Transverse colon (tissue), 4 donors: ENCODE measurements at regions not wholly inside any gene's neighbourhood (a gene's known extent, or its start where the extent isn't known, plus 50 kb on each side); places are given as distances from the start of the nearest gene placed in this dataset.

Source experiments
- DNase-seq: peaks from one replicate; pipeline ENCODE4 v3.0.0-alpha.2; 2019
- H3K27ac ChIP-seq, 4 donors: fragments of 200-600 bp; sonication (generic); 2 replicates each; pipeline ENCODE4 v1.5.1; 2016 to 2018; ENCODE audit warnings: inconsistent platforms in 4 of 4
- H3K27me3 ChIP-seq: fragments of 200-600 bp; sonication (generic); 2 replicates; pipeline ENCODE4 v1.5.1; 2017; ENCODE audit warnings: inconsistent platforms
- H3K36me3 ChIP-seq, 4 donors: fragments of 200-600 bp; sonication (generic); 2 replicates each; pipeline ENCODE4 v1.5.1; 2017 to 2019; ENCODE audit warnings: inconsistent platforms in 4 of 4
- H3K4me1 ChIP-seq, 4 donors: fragments of 200-600 bp; sonication (generic); 2 replicates each; pipeline ENCODE4 v1.5.1; 2017 to 2020; ENCODE audit warnings: inconsistent platforms in 4 of 4
- H3K4me3 ChIP-seq, 4 donors: fragments of 200-600 bp; sonication (generic); 1 replicate in 1 of 4; 2 replicates in 3 of 4; pipeline versions ENCODE4 v1.5.1 to v1.6.1; 2017 to 2019; ENCODE audit warnings: inconsistent platforms in 4 of 4
- H3K9me3 ChIP-seq, 2 donors: fragments of 200-600 bp; sonication (generic); 2 replicates each; pipeline ENCODE4 v1.5.1; 2017 to 2019; ENCODE audit warnings: inconsistent platforms in 2 of 2
- EP300 ChIP-seq: sonication (generic); formaldehyde crosslinking; IDR thresholded peaks from one replicate; pipeline ENCODE4 v1.6.1; 2017; ENCODE audit warnings: antibody characterized with exemption, low read depth
- POLR2A ChIP-seq: fragments of 450-650 bp; IDR thresholded peaks from one replicate; pipeline ENCODE4 v1.6.1; 2016; ENCODE audit warnings: antibody characterized with exemption, mild to moderate bottlenecking, moderate library complexity
- POLR2AphosphoS5 ChIP-seq, 3 donors: sonication (generic); formaldehyde crosslinking; IDR thresholded peaks; one replicate each; pipeline ENCODE4 v1.6.1; 2016; ENCODE audit warnings: antibody characterized with exemption in 3 of 3
- WGBS, 2 donors: methylation state at CpG; one replicate each; pipeline ENCODE4 v1.1.5; 2018; ENCODE audit warnings: low coverage in 1 of 2; 5-methylcytosine and 5-hydroxymethylcytosine counted together
- in situ Hi-C, 4 donors: fragments of 200-750 bp; cut with MboI; loops; one replicate each; pipeline versions ENCODE4 v1.15.0 to v1.15.1; 2017; ENCODE audit warnings: low sequenced_read_pairs in 3 of 4, low pct_ligation_motif_present in 1 of 4, low pct_unique_long_range_greater_than_20kb in 1 of 4
- intact Hi-C: fragments of 100-400 bp; cut with DNase I; formaldehyde crosslinking; loops from one replicate; pipeline ENCODE4 v1.15.1; 2023; ENCODE audit warnings: low total_unique reads
- TF ChIP-seq, protein P1 (sequence below), 5 experiments: fragments of 200-600 bp in 3 of 5; fragments of 450-650 bp in 2 of 5; sonication (generic) in 3 of 5; IDR thresholded peaks; 1 replicate in 2 of 5; 2 replicates in 3 of 5; pipeline ENCODE4 v1.5.1; 2016 to 2017; ENCODE audit warnings: antibody characterized with exemption in 5 of 5, inconsistent platforms in 3 of 5, mild to moderate bottlenecking in 2 of 5, moderate library complexity in 1 of 5

DNA sequence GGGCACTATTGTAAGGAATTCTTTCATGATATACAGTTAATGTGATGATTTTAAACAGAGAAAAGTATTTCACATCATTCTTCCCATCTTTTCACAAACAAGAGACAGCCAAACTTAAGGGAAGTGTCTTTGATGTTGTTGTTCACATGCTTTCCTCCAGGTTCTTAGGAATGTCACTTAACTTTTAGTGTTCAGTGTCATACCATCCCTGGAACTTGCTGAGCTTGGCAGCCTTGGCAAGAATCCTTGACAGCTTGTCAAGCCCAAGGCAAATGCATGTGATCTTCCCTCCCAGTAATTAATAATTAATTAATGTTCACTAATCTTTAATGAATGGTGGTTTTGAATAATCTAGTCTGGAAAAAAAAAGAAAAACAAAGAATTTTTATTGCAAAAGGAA is 727.9 kb upstream of the PRR20A start:
- in situ Hi-C loops: no loop called here

DNA sequence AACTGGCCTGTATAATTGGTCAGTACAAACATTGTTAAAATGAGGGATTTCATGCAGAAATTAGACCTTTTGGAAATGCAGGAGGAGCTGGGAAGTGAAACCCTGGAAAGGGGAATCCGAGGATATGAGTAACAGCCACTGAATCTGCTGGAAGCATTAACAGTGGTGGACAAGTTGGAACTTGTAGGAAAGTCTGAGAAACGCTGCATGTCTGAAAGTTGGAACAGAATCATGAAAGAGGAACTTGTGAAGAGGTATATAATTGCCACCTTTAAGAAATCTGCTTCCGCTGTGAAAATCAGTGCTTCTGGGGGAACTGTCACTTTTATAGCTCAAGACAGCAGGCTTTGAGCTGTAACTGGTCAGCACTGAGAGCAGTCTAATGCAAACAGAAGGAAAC is 716.5 kb upstream of the PRR20A start:
- TF ChIP-seq EP300 (no peak), POLR2A (no peak), POLR2AphosphoS5 (IDR thresholded peaks at IDR 0.05) (no peak)
- TF ChIP-seq, protein P1, sequence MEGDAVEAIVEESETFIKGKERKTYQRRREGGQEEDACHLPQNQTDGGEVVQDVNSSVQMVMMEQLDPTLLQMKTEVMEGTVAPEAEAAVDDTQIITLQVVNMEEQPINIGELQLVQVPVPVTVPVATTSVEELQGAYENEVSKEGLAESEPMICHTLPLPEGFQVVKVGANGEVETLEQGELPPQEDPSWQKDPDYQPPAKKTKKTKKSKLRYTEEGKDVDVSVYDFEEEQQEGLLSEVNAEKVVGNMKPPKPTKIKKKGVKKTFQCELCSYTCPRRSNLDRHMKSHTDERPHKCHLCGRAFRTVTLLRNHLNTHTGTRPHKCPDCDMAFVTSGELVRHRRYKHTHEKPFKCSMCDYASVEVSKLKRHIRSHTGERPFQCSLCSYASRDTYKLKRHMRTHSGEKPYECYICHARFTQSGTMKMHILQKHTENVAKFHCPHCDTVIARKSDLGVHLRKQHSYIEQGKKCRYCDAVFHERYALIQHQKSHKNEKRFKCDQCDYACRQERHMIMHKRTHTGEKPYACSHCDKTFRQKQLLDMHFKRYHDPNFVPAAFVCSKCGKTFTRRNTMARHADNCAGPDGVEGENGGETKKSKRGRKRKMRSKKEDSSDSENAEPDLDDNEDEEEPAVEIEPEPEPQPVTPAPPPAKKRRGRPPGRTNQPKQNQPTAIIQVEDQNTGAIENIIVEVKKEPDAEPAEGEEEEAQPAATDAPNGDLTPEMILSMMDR (IDR thresholded peaks at IDR 0.05): no peak
- Histone ChIP-seq H3K4me3 (no peak overlapping the region), H3K27me3 (no peaks in the 10 kb centered on the region), H3K9me3 (peaks cover 0 to 3% of the 10 kb centered on the region in 2 donors), H3K4me1 (no peaks in the 10 kb centered on the region), H3K27ac (no peak overlapping the region), H3K36me3 (no peaks in the 10 kb centered on the region)
- DNase-seq: no peak
- intact Hi-C loops (no loop called here), in situ Hi-C loops (no loop called here)
- WGBS, 2 donors: 51 to 73% methylated on average over 3 of the region's 3 CpGs

More for the DNA sequence above, 727.9 kb upstream of the PRR20A start:
- Histone ChIP-seq H3K27ac (no peak overlapping the region), H3K4me1 (no peaks in the 10 kb centered on the region), H3K4me3 (no peak overlapping the region), H3K36me3 (no peaks in the 10 kb centered on the region), H3K9me3 (no peaks in the 10 kb centered on the region), H3K27me3 (no peaks in the 10 kb centered on the region)
- TF ChIP-seq POLR2A: no peak
- TF ChIP-seq EP300: no peak
- TF ChIP-seq, protein P1 (IDR thresholded peaks at IDR 0.05): no peak
- no peak for TF ChIP-seq POLR2AphosphoS5 (IDR thresholded peaks at IDR 0.05)
- no peak for DNase-seq
- intact Hi-C loops: no loop called here

DNA sequence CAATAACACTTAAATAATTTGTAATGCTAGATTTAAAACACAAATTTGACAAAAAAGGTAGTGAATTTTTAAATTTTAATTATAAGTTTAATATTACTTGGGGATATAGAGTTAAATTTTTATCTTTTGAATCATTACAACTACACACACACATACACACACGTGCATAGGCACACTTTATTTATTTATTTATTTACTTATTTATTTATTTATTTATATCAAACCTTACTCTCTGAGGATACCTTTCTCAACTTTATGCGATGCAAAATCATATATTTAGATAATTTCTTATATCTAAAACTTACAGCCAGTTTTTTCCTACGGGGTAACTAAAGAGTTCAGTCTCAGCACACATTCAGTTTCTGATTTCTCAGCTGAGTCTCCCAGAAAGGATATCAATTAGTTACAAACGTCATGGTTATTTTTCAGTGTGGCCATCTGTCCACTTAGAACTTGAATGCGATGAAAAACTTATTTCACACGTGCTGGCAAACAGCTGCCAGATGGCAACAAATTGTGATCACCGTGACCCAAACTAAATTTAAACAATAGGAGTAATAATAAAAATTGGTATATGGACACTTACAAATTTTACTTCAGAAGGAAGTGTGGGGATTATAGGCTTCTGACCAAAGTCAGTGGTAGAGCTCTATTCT is 683.1 kb upstream of the PRR20A start:
- Histone ChIP-seq H3K27ac (no peak overlapping the region), H3K36me3 (no peaks in the 10 kb centered on the region), H3K4me1 (no peaks in the 10 kb centered on the region), H3K4me3 (no peak overlapping the region), H3K27me3 (no peaks in the 10 kb centered on the region), H3K9me3 (peaks cover 0 to 3% of the 10 kb centered on the region in 2 donors)
- in situ Hi-C loops: no loop called here
- WGBS, 2 donors: 66 to 68% methylated on average over 7 of the region's 7 CpGs
- intact Hi-C loops: no loop called here
- TF ChIP-seq, protein P1 (IDR thresholded peaks at IDR 0.05): no peak
- TF ChIP-seq EP300 (no peak), POLR2AphosphoS5 (IDR thresholded peaks at IDR 0.05) (no peak), POLR2A (no peak)
- DNase-seq: no peak

DNA sequence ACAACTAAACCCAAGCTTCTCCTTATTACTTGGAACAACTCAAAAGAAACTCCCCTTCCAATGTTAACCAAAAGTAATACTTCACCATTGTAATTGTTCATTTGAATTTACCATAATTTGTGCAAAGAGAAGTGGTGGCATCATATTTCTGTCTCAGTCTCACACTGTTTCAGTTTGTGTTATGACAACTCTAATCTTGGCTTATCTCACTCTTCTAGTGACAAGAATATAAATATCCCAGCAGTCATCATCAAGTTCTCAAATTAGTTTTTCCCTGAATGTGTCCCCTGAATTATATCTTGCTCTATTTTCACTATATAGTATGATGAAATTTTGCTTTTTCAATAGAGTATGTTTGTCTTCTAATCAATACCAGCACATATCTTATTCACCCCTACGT is 681.4 kb upstream of the PRR20A start:
- intact Hi-C loops: no loop called here
- Histone ChIP-seq H3K9me3 (peaks cover 0 to under 1% of the 10 kb centered on the region in 2 donors), H3K27me3 (no peaks in the 10 kb centered on the region), H3K27ac (no peak overlapping the region), H3K36me3 (no peaks in the 10 kb centered on the region), H3K4me3 (no peak overlapping the region), H3K4me1 (no peaks in the 10 kb centered on the region)
- 67 to 79% methylated on average over 1 of the region's 1 CpG for WGBS, 2 donors
- TF ChIP-seq EP300 (no peak), POLR2AphosphoS5 (IDR thresholded peaks at IDR 0.05) (no peak), POLR2A (no peak)
- TF ChIP-seq, protein P1 (IDR thresholded peaks at IDR 0.05): no peak
- in situ Hi-C loops: no loop called here
- DNase-seq: no peak
